Activated T-helper 2 cell treated with anti-CD3 and anti-CD28 coated beads, Interferon-gamma antibody, Interleukin-2, Interleukin-4, amounts not matched to agents 10 μg/mL and 5 μg/mL and 100 μg/mL, durations not matched to agents 14 hours and 24 hours and 36 hours (primary cell): ENCODE measurements at regions not wholly inside any gene's neighbourhood (a gene's known extent, or its start where the extent isn't known, plus 50 kb on each side); places are given as distances from the start of the nearest gene placed in this dataset.

Experiments used
- DNase-seq: peaks from one replicate; pipeline ENCODE4 v3.0.0; 2021; ENCODE audit warnings: low spot score
- H3K27ac Mint-ChIP-seq: one replicate; pipeline ENCODE4 v1.8.0; 2021; ENCODE audit warnings: mixed read lengths
- H3K27me3 Mint-ChIP-seq: one replicate; pipeline ENCODE4 v1.8.0; 2021; ENCODE audit warnings: low read depth, mixed read lengths
- H3K36me3 Mint-ChIP-seq: one replicate; pipeline ENCODE4 v1.8.0; 2021; ENCODE audit warnings: low read depth, mixed read lengths
- H3K4me1 Mint-ChIP-seq: one replicate; pipeline ENCODE4 v1.8.0; 2021; ENCODE audit warnings: low read depth, mixed read lengths
- H3K4me3 Mint-ChIP-seq: one replicate; pipeline ENCODE4 v1.8.0; 2021; ENCODE audit warnings: low read depth, mild to moderate bottlenecking, moderate library complexity, mixed read lengths
- H3K9me3 Mint-ChIP-seq: one replicate; pipeline ENCODE4 v1.8.0; 2021; ENCODE audit warnings: mixed read lengths
- intact Hi-C: fragments of 100-400 bp; cut with micrococcal nuclease; formaldehyde crosslinking; loops from one replicate; pipeline ENCODE4 v1.15.1; 2023

DNA sequence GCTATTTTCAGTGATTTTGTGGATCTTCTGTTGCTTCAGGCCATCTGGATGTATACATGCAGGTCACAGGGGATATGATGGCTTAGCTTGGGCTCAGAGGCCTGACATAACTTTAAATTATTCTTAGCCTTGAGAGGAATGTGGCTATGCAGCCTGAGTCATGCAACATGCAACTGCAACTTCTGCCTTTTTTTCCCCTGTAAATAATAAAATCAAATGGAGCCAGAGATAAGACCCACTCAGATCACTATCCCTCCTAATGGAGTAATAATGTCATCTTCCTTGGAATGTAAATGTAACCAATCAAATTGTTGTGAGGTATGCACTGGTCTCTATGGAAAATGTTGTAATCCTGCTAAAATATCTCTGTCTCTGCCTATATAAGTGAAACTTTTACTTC, 54.9 kb downstream of the MAGEB17 start:
- H3K27me3 Mint-ChIP-seq, result no peaks in the 10 kb centered on the region

GRCh38 chrX:16223385-16223784, 56.1 kb downstream of the MAGEB17 start:
- Mint-ChIP-seq H3K9me3 (no peaks in the 10 kb centered on the region), H3K27ac (no peak overlapping the region), H3K27me3 (no peaks in the 10 kb centered on the region), H3K4me3 (no peak overlapping the region), H3K36me3 (no peaks in the 10 kb centered on the region), H3K4me1 (no peaks in the 10 kb centered on the region)
- DNase-seq, result no peak
- intact Hi-C loops, result no loop called here

More for the DNA sequence above, 54.9 kb downstream of the MAGEB17 start:
- Mint-ChIP-seq H3K36me3 (no peaks in the 10 kb centered on the region), H3K4me1 (no peaks in the 10 kb centered on the region), H3K9me3 (no peaks in the 10 kb centered on the region), H3K27ac (no peak overlapping the region), H3K4me3 (no peak overlapping the region)
- intact Hi-C loops, result no loop called here
- no peak for DNase-seq

DNA sequence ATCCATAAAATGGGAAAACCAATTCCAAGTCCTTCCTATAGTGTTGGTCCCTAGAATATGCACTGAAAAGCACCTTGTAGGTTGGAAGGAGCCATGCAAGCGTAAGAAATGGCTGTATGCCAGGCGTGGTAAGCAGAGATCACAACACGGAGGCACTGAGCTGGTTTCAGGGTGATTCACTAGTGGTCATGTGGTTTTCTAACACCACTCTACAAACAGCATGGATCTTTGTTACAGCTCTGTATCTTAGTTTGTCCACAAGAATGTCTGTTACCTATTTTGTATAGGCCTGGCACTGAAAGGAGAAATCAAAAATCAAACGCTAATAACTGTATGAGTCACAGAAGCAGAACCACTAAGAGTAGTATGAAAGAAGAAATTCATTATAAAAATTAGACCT, 71.9 kb downstream of the MAGEB17 start:
- intact Hi-C loops, result no loop called here

DNA sequence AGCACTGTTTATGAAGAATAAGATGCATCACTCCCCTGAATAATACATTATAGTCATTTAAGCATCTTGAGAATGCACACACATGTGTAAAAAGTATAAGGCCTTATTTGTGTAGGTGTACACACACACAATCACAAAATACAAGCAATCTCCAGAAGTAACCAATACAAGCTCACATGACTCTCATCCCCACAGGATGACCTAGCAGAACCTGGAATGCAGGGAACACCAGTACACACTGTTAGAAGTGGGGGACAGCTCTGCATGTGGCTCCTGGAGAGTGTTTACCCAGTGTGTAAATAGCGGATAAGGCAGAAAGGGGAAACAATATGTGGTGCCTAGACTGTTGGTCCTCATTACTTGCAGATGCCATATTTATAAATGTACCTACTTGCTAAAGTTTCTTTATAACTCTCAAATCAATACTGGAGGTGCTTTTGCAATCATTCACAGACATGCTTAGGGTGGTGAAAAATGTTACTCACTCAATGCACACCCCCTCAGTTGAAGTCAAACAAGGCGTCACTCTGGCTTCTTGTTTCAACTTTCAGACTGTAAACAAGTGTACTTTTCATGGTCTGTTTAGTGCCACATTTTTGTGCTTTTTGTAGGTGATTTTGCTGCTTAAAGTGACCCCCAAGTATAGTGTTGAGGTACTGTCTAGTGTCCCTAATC, 73.1 kb downstream of the MAGEB17 start:
- peaks cover 2% of the 10 kb centered on the region for H3K27me3 Mint-ChIP-seq
- no peaks in the 10 kb centered on the region for H3K36me3 Mint-ChIP-seq
- peaks cover 3% of the 10 kb centered on the region for H3K4me1 Mint-ChIP-seq
- no peaks in the 10 kb centered on the region for H3K9me3 Mint-ChIP-seq
- intact Hi-C loops, result no loop called here
- H3K4me3 Mint-ChIP-seq, result no peak overlapping the region
- DNase-seq, result no peak
- no peak overlapping the region for H3K27ac Mint-ChIP-seq

More for the DNA sequence above, 71.9 kb downstream of the MAGEB17 start:
- peaks cover 2% of the 10 kb centered on the region for H3K27me3 Mint-ChIP-seq
- DNase-seq, result no peak
- no peaks in the 10 kb centered on the region for H3K36me3 Mint-ChIP-seq
- H3K4me3 Mint-ChIP-seq, result no peak overlapping the region
- H3K27ac Mint-ChIP-seq, result no peak overlapping the region
- H3K4me1 Mint-ChIP-seq, result peaks cover 3% of the 10 kb centered on the region
- H3K9me3 Mint-ChIP-seq, result no peaks in the 10 kb centered on the region

DNA sequence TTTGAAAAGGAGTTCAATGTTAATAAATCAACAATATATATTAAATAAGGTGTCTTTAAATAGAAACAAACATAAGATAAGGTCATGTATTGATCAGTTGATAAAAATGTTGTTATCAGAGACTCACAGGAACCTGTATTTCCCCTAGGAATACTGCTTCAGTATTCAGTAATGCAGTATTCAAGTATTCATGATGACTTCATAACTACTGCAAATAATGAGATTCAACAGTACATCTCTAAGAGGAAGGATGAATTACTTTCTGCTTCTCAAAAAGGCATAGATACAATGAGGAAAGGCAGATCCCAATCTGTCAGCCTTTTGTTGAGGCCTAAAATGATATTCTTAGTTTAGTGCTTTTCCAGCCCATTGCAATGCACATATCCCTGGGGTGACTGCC, 73.7 kb downstream of the MAGEB17 start:
- H3K27ac Mint-ChIP-seq, result no peak overlapping the region
- H3K4me1 Mint-ChIP-seq, result peaks cover 3% of the 10 kb centered on the region
- intact Hi-C loops, result no loop called here
- no peaks in the 10 kb centered on the region for H3K36me3 Mint-ChIP-seq
- no peak for DNase-seq
- H3K4me3 Mint-ChIP-seq, result no peak overlapping the region
- H3K27me3 Mint-ChIP-seq, result peaks cover 2% of the 10 kb centered on the region
- H3K9me3 Mint-ChIP-seq, result no peaks in the 10 kb centered on the region

- Mint-ChIP-seq H3K9me3 (no peaks in the 10 kb centered on the region), H3K4me1 (no peaks in the 10 kb centered on the region), H3K36me3 (no peaks in the 10 kb centered on the region), H3K27me3 (no peaks in the 10 kb centered on the region), H3K27ac (no peak overlapping the region), H3K4me3 (no peak overlapping the region)
- no peak for DNase-seq
- intact Hi-C loops, result no loop called here
Observed at GRCh38 chrX:16250296-16250695, 83.0 kb downstream of the MAGEB17 start.

GRCh38 chrX:16251782-16252181, 84.5 kb downstream of the MAGEB17 start:
- no peaks in the 10 kb centered on the region for H3K9me3 Mint-ChIP-seq
- intact Hi-C loops, result no loop called here
- no peaks in the 10 kb centered on the region for H3K27me3 Mint-ChIP-seq

DNA sequence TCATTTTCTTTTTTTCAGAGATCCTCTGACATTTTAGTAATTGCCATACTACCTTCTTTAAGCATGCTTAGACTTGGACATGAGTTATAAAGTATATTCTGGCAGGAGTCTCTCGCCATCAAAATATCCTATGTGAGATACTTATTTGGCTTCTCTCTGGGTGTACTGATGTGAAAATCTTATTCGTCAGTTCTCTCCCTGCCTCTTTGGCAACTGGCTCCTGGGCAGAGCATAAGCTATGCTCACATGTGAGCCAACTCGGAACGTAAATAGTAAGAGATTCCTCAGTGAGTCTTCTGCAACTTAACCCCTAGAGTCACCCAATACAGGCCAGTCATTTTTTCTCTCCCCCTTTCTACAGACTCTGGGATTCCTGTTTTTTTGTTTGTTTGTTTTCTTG, 91.6 kb downstream of the MAGEB17 start:
- no peaks in the 10 kb centered on the region for H3K9me3 Mint-ChIP-seq
- no peaks in the 10 kb centered on the region for H3K4me1 Mint-ChIP-seq
- H3K36me3 Mint-ChIP-seq, result no peaks in the 10 kb centered on the region
- H3K27me3 Mint-ChIP-seq, result peaks cover 2% of the 10 kb centered on the region
- H3K4me3 Mint-ChIP-seq, result no peak overlapping the region
- no peak overlapping the region for H3K27ac Mint-ChIP-seq
- intact Hi-C loops, result no loop called here
- no peak for DNase-seq

More at GRCh38 chrX:16251782-16252181, 84.5 kb downstream of the MAGEB17 start:
- no peak overlapping the region for H3K27ac Mint-ChIP-seq
- no peak overlapping the region for H3K4me3 Mint-ChIP-seq
- no peaks in the 10 kb centered on the region for H3K4me1 Mint-ChIP-seq
- H3K36me3 Mint-ChIP-seq, result no peaks in the 10 kb centered on the region
- no peak for DNase-seq

GRCh38 chrX:16267431-16267830, 100.2 kb downstream of the MAGEB17 start:
- H3K27ac Mint-ChIP-seq, result no peak overlapping the region
- peaks cover 4% of the 10 kb centered on the region for H3K9me3 Mint-ChIP-seq
- H3K4me3 Mint-ChIP-seq, result no peak overlapping the region
- H3K4me1 Mint-ChIP-seq, result no peaks in the 10 kb centered on the region
- H3K36me3 Mint-ChIP-seq, result no peaks in the 10 kb centered on the region
- H3K27me3 Mint-ChIP-seq, result no peaks in the 10 kb centered on the region
- intact Hi-C loops, result no loop called here
- no peak for DNase-seq

GRCh38 chrX:16268206-16268605, 100.9 kb downstream of the MAGEB17 start:
- Mint-ChIP-seq H3K27ac (no peak overlapping the region), H3K4me1 (no peaks in the 10 kb centered on the region)

GRCh38 chrX:16278927-16279326, 111.6 kb downstream of the MAGEB17 start:
- intact Hi-C loops, result no loop called here
- no peak overlapping the region for H3K27ac Mint-ChIP-seq

More at GRCh38 chrX:16268206-16268605, 100.9 kb downstream of the MAGEB17 start:
- intact Hi-C loops, result no loop called here
- H3K4me3 Mint-ChIP-seq, result no peak overlapping the region
- no peaks in the 10 kb centered on the region for H3K36me3 Mint-ChIP-seq
- H3K9me3 Mint-ChIP-seq, result peaks cover 4% of the 10 kb centered on the region
- H3K27me3 Mint-ChIP-seq, result no peaks in the 10 kb centered on the region
- DNase-seq, result no peak

GRCh38 chrX:16282209-16282608, 114.9 kb downstream of the MAGEB17 start:
- no peak for DNase-seq
- intact Hi-C loops, result no loop called here
- H3K4me1 Mint-ChIP-seq, result no peaks in the 10 kb centered on the region
- H3K27ac Mint-ChIP-seq, result no peak overlapping the region
- H3K4me3 Mint-ChIP-seq, result no peak overlapping the region
- H3K36me3 Mint-ChIP-seq, result no peaks in the 10 kb centered on the region
- no peaks in the 10 kb centered on the region for H3K9me3 Mint-ChIP-seq
- peaks cover 4% of the 10 kb centered on the region for H3K27me3 Mint-ChIP-seq

More at GRCh38 chrX:16278927-16279326, 111.6 kb downstream of the MAGEB17 start:
- H3K27me3 Mint-ChIP-seq, result peaks cover 4% of the 10 kb centered on the region
- H3K9me3 Mint-ChIP-seq, result no peaks in the 10 kb centered on the region
- no peaks in the 10 kb centered on the region for H3K36me3 Mint-ChIP-seq
- no peaks in the 10 kb centered on the region for H3K4me1 Mint-ChIP-seq
- DNase-seq, result no peak
- H3K4me3 Mint-ChIP-seq, result no peak overlapping the region

DNA sequence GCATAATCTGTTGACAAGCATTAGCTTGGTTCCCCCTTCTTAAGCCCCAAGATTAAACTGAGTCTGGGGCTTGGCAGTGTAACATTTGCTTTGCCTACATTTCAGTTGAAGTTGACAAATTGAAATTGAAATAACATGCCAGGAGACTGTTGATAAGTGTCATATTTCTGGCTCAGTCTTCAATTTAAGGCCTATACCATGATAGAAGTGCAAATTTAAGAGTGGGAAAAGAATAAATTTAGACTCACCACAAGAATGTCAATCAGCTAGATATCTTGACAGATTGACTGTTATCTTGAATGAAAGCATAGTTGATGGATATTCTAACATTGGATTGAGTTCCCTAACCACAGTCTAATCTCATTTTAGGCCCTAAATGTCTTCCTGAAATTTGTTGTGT, 117.6 kb downstream of the MAGEB17 start:
- H3K4me3 Mint-ChIP-seq, result no peak overlapping the region
- no peak for DNase-seq
- peaks cover 1% of the 10 kb centered on the region for H3K27me3 Mint-ChIP-seq
- H3K36me3 Mint-ChIP-seq, result no peaks in the 10 kb centered on the region
- H3K4me1 Mint-ChIP-seq, result no peaks in the 10 kb centered on the region
- intact Hi-C loops, result no loop called here
- no peaks in the 10 kb centered on the region for H3K9me3 Mint-ChIP-seq
- H3K27ac Mint-ChIP-seq, result no peak overlapping the region

DNA sequence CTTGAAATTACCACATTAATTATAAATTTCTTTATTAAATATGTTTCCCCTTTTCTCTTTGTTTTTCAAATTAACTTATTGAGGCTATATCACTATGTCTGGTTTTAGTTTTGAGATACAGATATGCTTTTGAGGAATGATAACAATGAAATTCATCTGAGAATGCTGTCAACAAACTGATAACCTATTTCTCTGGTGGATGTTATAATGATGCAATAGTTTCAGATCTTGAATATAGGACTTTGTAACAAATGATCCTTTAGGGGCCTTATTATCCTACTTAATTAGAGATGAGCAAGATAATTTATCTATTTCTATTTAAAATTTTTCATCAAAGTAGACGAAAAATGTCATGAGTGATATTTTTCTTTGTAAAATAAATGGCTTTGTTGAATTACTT, 123.7 kb downstream of the MAGEB17 start:
- Mint-ChIP-seq H3K27ac (no peak overlapping the region), H3K4me1 (no peaks in the 10 kb centered on the region), H3K4me3 (no peak overlapping the region), H3K9me3 (no peaks in the 10 kb centered on the region), H3K27me3 (no peaks in the 10 kb centered on the region), H3K36me3 (no peaks in the 10 kb centered on the region)
- no peak for DNase-seq
- intact Hi-C loops, result no loop called here
